SK-N-SH (cell line): ENCODE measurements at regions not wholly inside any gene's neighbourhood (a gene's known extent, or its start where the extent isn't known, plus 50 kb on each side); places are given as distances from the start of the nearest gene placed in this dataset.

ENCODE experiments used
- CTCF ChIA-PET: fragments of 300-600, 350-600 bp; formaldehyde crosslinking; extraction: SDS; loops from one replicate; lab custom pipeline; 2021; lab: Yijun Ruan, JAX
- POLR2A ChIA-PET: fragments of 350-600 bp; sonication (Branson Sonifier 250); formaldehyde crosslinking; extraction: SDS; loops from one replicate; lab custom pipeline; 2020; ENCODE audit warnings: antibody characterized with exemption, inconsistent platforms; lab: Yijun Ruan, JAX
- DNase-seq: peaks from one replicate; pipeline ENCODE4 v3.0.0; 2012
- H2AFZ ChIP-seq: fragments of 200-600 bp; sonication (generic); 2 replicates; pipeline ENCODE4 v1.8.1; 2016; ENCODE audit warnings: antibody characterized with exemption, mild to moderate bottlenecking, low read depth
- H3F3A ChIP-seq: fragments of 200-600 bp; sonication (generic); replicated peaks from 2 replicates; pipeline ENCODE3; 2016; ENCODE audit warnings: antibody characterized with exemption, mild to moderate bottlenecking; ENCODE audit not compliant: insufficient read depth
- H3K27ac ChIP-seq, 2 experiments: fragments of 200-500 bp in 1 of 2; fragments of 200-600 bp in 1 of 2; sonication (Bioruptor generic) in 1 of 2; sonication (generic), shearing (Covaris generic) in 1 of 2; 2 replicates each; pipeline versions ENCODE4 v1.5.1 to v1.6.1; 2014 to 2016; ENCODE audit warnings: low read depth in 2 of 2, inconsistent platforms in 1 of 2, low read length in 1 of 2, mild to moderate bottlenecking in 1 of 2, mixed read lengths in 1 of 2
- H3K27me3 ChIP-seq: fragments of 200-600 bp; sonication (generic), shearing (Covaris generic); 2 replicates; pipeline ENCODE4 v1.6.1; 2016; ENCODE audit warnings: mixed run types; ENCODE audit not compliant: insufficient read depth
- H3K36me3 ChIP-seq, 2 experiments: fragments of 200-500 bp in 1 of 2; fragments of 200-600 bp in 1 of 2; sonication (Bioruptor generic) in 1 of 2; sonication (generic) in 1 of 2; replicated peaks in 1 of 2; 2 replicates each; pipeline versions ENCODE3 to v1.5.1; 2014 to 2016; ENCODE audit warnings: low read length in 1 of 2, mild to moderate bottlenecking in 1 of 2; ENCODE audit not compliant: insufficient read depth in 2 of 2, control insufficient read depth in 1 of 2
- H3K4me1 ChIP-seq, 2 experiments: fragments of 200-500 bp in 1 of 2; fragments of 200-600 bp in 1 of 2; sonication (Bioruptor generic) in 1 of 2; sonication (generic), shearing (Covaris generic) in 1 of 2; 2 replicates each; pipeline versions ENCODE4 v1.5.1 to v1.6.1; 2014 to 2016; ENCODE audit warnings: low read depth in 1 of 2, low read length in 1 of 2, mixed run types in 1 of 2; ENCODE audit not compliant: insufficient read depth in 2 of 2, control insufficient read depth in 1 of 2
- H3K4me2 ChIP-seq: fragments of 200-600 bp; sonication (generic), shearing (Covaris generic); 2 replicates; pipeline ENCODE4 v1.6.1; 2017; ENCODE audit warnings: mixed run types
- H3K4me3 ChIP-seq, 2 experiments: fragments of 200-500 bp in 1 of 2; fragments of 200-600 bp in 1 of 2; sonication (Bioruptor generic) in 1 of 2; sonication (generic), shearing (Covaris generic) in 1 of 2; 2 replicates each; pipeline versions ENCODE4 v1.5.1 to v1.8.1; 2014 to 2016; ENCODE audit warnings: low read depth in 2 of 2, inconsistent platforms in 1 of 2, low read length in 1 of 2, mild to moderate bottlenecking in 1 of 2, mixed read lengths in 1 of 2, moderate library complexity in 1 of 2
- H3K79me2 ChIP-seq: fragments of 200-600 bp; sonication (generic); 2 replicates; pipeline ENCODE4 v1.8.1; 2017; ENCODE audit warnings: mild to moderate bottlenecking; ENCODE audit not compliant: insufficient read depth
- H3K9ac ChIP-seq: fragments of 200-600 bp; sonication (generic); 2 replicates; pipeline ENCODE4 v1.6.1; 2017; ENCODE audit warnings: mixed run types
- H3K9me2 ChIP-seq: fragments of 200-600 bp; sonication (generic); 2 replicates; pipeline ENCODE4 v1.6.1; 2017; ENCODE audit warnings: mixed run types
- H3K9me3 ChIP-seq: fragments of 200-600 bp; sonication (generic); 2 replicates; pipeline ENCODE4 v1.6.1; 2017; ENCODE audit warnings: mixed run types, mild to moderate bottlenecking, moderate library complexity
- H4K20me1 ChIP-seq: fragments of 200-600 bp; sonication (generic); 2 replicates; pipeline ENCODE4 v1.6.1; 2017; ENCODE audit warnings: mild to moderate bottlenecking, mixed run types; ENCODE audit not compliant: insufficient read depth
- CTCF ChIP-seq: fragments of 200-600 bp; sonication (generic); IDR thresholded peaks from 2 replicates; pipeline ENCODE4 v1.6.1; 2017; ENCODE audit warnings: antibody characterized with exemption, mild to moderate bottlenecking, moderate library complexity
- ELF1 ChIP-seq: IDR thresholded peaks from 2 replicates; pipeline ENCODE4 v1.4.0; 2012
- EP300 ChIP-seq, 2 experiments: IDR thresholded peaks; 2 replicates each; pipeline versions ENCODE4 v1.4.0 to v1.6.1; 2012; ENCODE audit warnings: borderline replicate concordance in 1 of 2, low read depth in 1 of 2, low read length in 1 of 2
- EZH2phosphoT487 ChIP-seq: fragments of 200-600 bp; sonication (generic); IDR thresholded peaks from 2 replicates; pipeline ENCODE4 v1.6.1; 2017; ENCODE audit warnings: low read depth, mixed run types, mild to moderate bottlenecking, antibody characterized with exemption, moderate library complexity, borderline replicate concordance
- FOSL2 ChIP-seq: IDR thresholded peaks from 2 replicates; pipeline ENCODE4 v1.4.0; 2012; ENCODE audit warnings: low read depth, mild to moderate bottlenecking, moderate library complexity, borderline replicate concordance
- FOXM1 ChIP-seq: IDR thresholded peaks from 2 replicates; pipeline ENCODE4 v1.4.0; 2012; ENCODE audit warnings: low read depth, mild to moderate bottlenecking
- GABPA ChIP-seq: IDR thresholded peaks from 2 replicates; pipeline ENCODE4 v1.4.0; 2012; ENCODE audit warnings: low read depth, mild to moderate bottlenecking
- JUND ChIP-seq: IDR thresholded peaks from 2 replicates; pipeline ENCODE4 v1.4.0; 2012
- MXI1 ChIP-seq: IDR thresholded peaks from 2 replicates; pipeline ENCODE4 v1.6.1; 2012; ENCODE audit warnings: mild to moderate bottlenecking, low read depth, low read length, improper control_type of control experiment
- PBX3 ChIP-seq: IDR thresholded peaks from 2 replicates; pipeline ENCODE4; 2012
- RXRA ChIP-seq: IDR thresholded peaks from 2 replicates; pipeline ENCODE4 v1.4.0; 2012; ENCODE audit warnings: low read depth, mild to moderate bottlenecking, borderline replicate concordance
- TEAD4 ChIP-seq: IDR thresholded peaks from 2 replicates; pipeline ENCODE4 v1.4.0; 2012; ENCODE audit warnings: mild to moderate bottlenecking, borderline replicate concordance; ENCODE audit not compliant: insufficient read depth
- USF1 ChIP-seq: IDR thresholded peaks from 2 replicates; pipeline ENCODE4 v1.4.0; 2012; ENCODE audit warnings: low read depth, borderline replicate concordance
- ZBTB33 ChIP-seq: IDR thresholded peaks from 2 replicates; pipeline ENCODE4 v1.4.0; 2012; ENCODE audit warnings: low read depth, borderline replicate concordance
- WGBS: methylation state at CpG from one replicate; pipeline ENCODE4 v1.1.6; 2017; ENCODE audit warnings: low lambda C conversion rate; 5-methylcytosine and 5-hydroxymethylcytosine counted together

GRCh38 chrX:121221322-121221977 lies 174.0 kb downstream of the GLUD2 start (continued):
- TF ChIP-seq USF1 (no peak), EP300 (IDR thresholded peaks at IDR 0.05; ENCODE audit: borderline replicate concordance in 1 of 2, low read depth in 1 of 2, low read length in 1 of 2) (no peak), PBX3 (no peak), FOXM1 (no peak), JUND (no peak), ZBTB33 (no peak)
- TF ChIP-seq, all 33 proteins: peak for 0

- Histone ChIP-seq H3K27me3 (no peaks in the 10 kb centered on the region), H3F3A (no peaks in the 10 kb centered on the region), H3K9ac (no peak overlapping the region), H3K4me3 (no peak overlapping the region), H4K20me1 (no peaks in the 10 kb centered on the region), H3K4me2 (no peak overlapping the region), H3K27ac (no peak overlapping the region), H3K9me2 (no peaks in the 10 kb centered on the region), H3K36me3 (no peaks in the 10 kb centered on the region), H2AFZ (no peak overlapping the region), H3K9me3 (no peaks in the 10 kb centered on the region), H3K4me1 (no peaks in the 10 kb centered on the region), H3K79me2 (no peaks in the 10 kb centered on the region)
- ChIA-PET POLR2A (no interaction called here), CTCF (interaction anchor here (1.0 kb wide), 1 partner anchor 33 kb away, joined by 3 read pairs; no protein-coding TSS in a partner anchor)
- WGBS, result 0% methylated on average over 3 of the region's 3 CpGs
- TF ChIP-seq FOSL2 (no peak), MXI1 (no peak), EP300 (IDR thresholded peaks at IDR 0.05; ENCODE audit: borderline replicate concordance in 1 of 2, low read depth in 1 of 2, low read length in 1 of 2) (no peak), EZH2phosphoT487 (no peak), TEAD4 (no peak), RXRA (no peak), ZBTB33 (no peak), GABPA (no peak), PBX3 (no peak), ELF1 (no peak), CTCF (no peak)
- no peak for DNase-seq
Observed at GRCh38 chrX:121227888-121228287, 180.5 kb downstream of the GLUD2 start.
